ENCODE measurements at regions not wholly inside any gene's neighbourhood (a gene's known extent, or its start where the extent isn't known, plus 50 kb on each side); places are given as distances from the start of the nearest gene placed in this dataset.
"Not testable (repeated sequence)": the region's sequence is repeated elsewhere in the genome, so short reads cannot be mapped to it uniquely, and the experiment has no call there.

DNA sequence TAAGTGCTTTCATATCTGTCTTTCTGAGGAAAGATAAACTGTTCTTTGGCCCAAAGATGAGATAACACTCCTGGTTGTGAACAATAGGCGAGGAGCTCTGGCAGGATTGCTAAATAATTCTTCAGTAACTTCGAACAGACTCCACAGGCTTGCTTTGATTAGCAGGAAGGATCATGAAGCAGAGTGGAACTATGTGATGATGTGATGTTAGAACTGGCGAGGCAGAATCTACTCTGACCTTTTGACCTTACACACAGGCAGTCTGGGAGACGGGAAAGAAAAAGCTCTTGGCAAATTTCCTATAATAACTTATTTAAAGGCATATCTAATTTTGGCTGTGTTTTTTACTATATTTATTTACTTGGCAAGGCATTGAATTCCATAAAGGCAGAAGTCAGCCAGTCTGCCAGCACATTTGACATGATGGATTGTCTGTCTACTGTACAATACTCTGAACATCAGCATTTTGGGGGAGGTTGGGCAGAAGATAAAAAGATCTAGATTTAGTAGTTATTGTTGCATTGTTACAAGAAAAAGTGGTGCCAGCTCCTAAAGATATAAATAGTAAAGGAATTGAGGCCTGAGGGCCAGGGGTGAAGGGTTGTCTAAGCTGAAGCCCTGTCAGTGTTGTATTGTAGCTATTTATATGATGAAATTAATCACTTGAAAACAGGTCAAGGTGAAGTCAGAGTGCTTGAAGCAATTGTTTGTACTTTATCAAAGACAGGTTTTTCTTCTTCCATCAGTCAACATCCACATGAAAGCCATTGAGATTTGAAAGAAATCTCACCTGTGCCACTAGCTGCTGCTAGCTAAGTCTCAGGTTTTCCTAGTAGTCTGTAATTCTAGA, 708.8 kb downstream of the LTN1 start:
- TF ChIP-seq GATA1 (IDR thresholded peaks at IDR 0.05; ENCODE audit: low read depth, low read length): no peak
- no peak for TF ChIP-seq POLR2A (IDR thresholded peaks at IDR 0.05; ENCODE audit: low read length)
- no peak for DNase-seq

DNA sequence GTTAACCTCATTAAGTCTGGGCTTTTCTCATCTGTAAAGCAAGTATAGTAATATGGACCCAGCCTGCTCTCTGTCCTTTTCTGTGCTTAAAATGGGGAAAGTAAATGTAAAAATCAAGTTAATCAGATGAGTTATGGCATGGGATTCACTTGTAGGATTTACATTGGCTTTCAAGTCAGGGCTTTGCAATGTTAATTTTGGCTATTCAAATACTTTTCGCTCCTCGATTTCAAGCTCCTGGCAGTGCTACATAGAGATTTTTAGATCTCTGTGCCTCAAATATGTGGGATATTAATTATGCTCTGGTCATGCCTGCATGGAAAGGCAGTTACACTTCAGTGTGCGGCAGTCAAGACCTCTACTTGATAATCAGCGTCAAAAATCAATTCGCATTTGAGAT, 709.8 kb downstream of the LTN1 start:
- DNase-seq: no peak
- TF ChIP-seq GATA1 (IDR thresholded peaks at IDR 0.05; ENCODE audit: low read depth, low read length) (no peak), POLR2A (IDR thresholded peaks at IDR 0.05; ENCODE audit: low read length) (no peak)

DNA sequence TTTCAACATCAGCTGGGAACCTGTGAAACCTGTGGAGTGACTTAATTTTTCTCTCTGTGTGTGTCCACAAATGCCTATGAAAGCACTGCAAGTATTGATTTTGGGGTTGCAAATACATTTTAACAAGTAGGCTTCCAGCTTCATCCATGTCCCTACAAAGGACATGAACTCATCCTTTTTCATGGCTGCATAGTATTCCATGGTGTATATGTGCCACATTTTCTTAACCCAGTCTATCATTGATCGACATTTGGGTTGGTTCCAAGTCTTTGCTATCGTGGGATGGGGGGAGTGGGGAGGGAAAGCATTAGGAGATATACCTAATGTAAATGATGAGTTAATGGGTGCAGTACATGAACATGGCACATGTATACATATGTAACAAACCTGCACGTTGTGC, 711.3 kb downstream of the LTN1 start:
- not testable (repeated sequence) for DNase-seq

- no peak for TF ChIP-seq POLR2A (IDR thresholded peaks at IDR 0.05; ENCODE audit: low read length)
- TF ChIP-seq GATA1 (IDR thresholded peaks at IDR 0.05; ENCODE audit: low read depth, low read length): no peak
- no peak for DNase-seq
These were observed 712.1 kb downstream of the LTN1 start for GRCh38 chr21:28280611-28281010.

DNA sequence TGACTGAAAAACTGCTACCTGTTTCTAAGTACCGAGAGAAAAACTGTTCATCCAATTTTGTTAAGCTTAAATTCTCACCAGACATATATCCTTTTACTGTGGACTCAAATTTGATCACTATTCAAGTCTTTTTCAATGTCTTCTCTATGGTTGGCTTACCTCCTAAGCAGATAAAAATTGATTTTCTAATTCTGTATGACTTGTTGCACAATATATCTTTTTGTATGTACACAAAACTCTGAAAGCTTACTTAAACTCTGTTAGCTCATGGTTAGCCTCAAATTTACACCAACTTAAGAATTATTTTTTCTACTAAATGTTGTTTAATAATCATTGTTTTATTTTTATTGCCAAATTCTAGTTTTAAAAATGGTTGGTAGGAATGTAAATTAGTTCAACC, 715.4 kb downstream of the LTN1 start:
- no peak for TF ChIP-seq POLR2A (IDR thresholded peaks at IDR 0.05; ENCODE audit: low read length)
- DNase-seq: no peak

GRCh38 chr21:28272272-28272992, 720.2 kb downstream of the LTN1 start:
- DNase-seq: no peak
- TF ChIP-seq POLR2A (IDR thresholded peaks at IDR 0.05; ENCODE audit: low read length) (no peak), GATA1 (IDR thresholded peaks at IDR 0.05; ENCODE audit: low read depth, low read length) (no peak)

GRCh38 chr21:28269173-28269572, 723.5 kb downstream of the LTN1 start:
- no peak for DNase-seq
- TF ChIP-seq GATA1 (IDR thresholded peaks at IDR 0.05; ENCODE audit: low read depth, low read length) (no peak), POLR2A (IDR thresholded peaks at IDR 0.05; ENCODE audit: low read length) (no peak)

DNA sequence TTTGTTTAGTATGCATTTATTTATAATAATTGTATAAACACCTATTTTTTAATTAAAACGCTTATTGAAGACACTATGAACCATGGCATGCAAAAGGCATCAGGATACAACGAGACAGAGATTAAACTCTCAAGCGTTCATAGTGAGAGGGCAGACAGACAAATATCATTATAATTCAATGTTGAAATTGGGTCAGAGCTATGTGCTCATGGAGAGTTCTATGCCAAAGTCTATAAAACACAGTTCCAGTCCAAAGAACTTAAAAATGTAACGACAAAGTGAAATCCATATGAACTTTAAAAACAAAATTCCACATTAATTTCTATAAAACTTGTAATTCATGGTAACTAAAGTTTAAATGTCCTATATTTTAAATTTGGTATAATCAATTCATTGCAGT, 724.0 kb downstream of the LTN1 start:
- TF ChIP-seq GATA1 (IDR thresholded peaks at IDR 0.05; ENCODE audit: low read depth, low read length) (no peak), POLR2A (IDR thresholded peaks at IDR 0.05; ENCODE audit: low read length) (no peak)
- DNase-seq: no peak

- DNase-seq: no peak
- TF ChIP-seq POLR2A (IDR thresholded peaks at IDR 0.05; ENCODE audit: low read length): no peak
- TF ChIP-seq GATA1 (IDR thresholded peaks at IDR 0.05; ENCODE audit: low read depth, low read length): no peak
These were observed 725.2 kb downstream of the LTN1 start for GRCh38 chr21:28267449-28267848.

- no peak for DNase-seq
- TF ChIP-seq POLR2A (IDR thresholded peaks at IDR 0.05; ENCODE audit: low read length): no peak
- no peak for TF ChIP-seq GATA1 (IDR thresholded peaks at IDR 0.05; ENCODE audit: low read depth, low read length)
These were observed 726.6 kb downstream of the LTN1 start for GRCh38 chr21:28266061-28266460.

DNA sequence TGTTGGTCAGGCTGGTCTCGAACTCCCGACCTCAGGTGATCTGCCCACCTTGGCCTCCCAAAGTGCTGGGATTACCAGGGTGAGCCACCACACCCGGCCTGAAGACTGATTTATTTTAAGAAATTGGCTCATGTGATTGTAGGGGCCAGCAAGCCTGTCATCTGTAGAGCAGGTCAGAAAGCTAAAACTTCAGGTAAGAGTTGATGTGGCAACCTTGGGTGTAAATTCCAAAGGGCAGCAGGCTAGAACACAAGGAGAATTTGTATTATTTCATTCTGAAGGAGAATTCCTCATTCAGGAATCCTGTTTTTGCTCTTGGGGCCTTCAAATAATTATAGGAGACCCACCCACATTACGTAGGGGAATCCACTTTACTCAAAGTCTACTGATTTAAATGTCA, 728.7 kb downstream of the LTN1 start:
- no peak for TF ChIP-seq GATA1 (IDR thresholded peaks at IDR 0.05; ENCODE audit: low read depth, low read length)
- no peak for TF ChIP-seq POLR2A (IDR thresholded peaks at IDR 0.05; ENCODE audit: low read length)

DNA sequence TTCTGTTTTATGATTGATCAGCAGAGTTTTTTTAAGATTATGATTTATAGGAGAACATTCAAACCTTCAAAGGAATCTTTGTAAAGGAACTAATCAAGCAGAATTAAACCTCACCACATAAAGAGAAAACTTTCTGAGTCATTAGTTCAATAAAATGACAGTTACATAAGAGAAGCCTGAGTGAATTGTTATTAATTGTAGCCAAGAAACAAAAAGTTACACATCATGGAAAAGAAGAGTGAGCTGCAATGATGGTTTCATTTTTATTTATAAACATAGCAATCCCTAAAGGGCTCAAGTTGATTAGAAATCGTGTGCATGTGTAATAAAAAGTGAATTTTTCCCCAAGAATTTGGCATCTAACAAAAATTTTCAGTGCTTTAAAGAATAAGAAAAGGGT, 731.4 kb downstream of the LTN1 start:
- TF ChIP-seq POLR2A (IDR thresholded peaks at IDR 0.05; ENCODE audit: low read length) (no peak), GATA1 (IDR thresholded peaks at IDR 0.05; ENCODE audit: low read depth, low read length) (no peak)
- no peak for DNase-seq

More for the DNA sequence above, 728.7 kb downstream of the LTN1 start:
- no peak for DNase-seq

DNA sequence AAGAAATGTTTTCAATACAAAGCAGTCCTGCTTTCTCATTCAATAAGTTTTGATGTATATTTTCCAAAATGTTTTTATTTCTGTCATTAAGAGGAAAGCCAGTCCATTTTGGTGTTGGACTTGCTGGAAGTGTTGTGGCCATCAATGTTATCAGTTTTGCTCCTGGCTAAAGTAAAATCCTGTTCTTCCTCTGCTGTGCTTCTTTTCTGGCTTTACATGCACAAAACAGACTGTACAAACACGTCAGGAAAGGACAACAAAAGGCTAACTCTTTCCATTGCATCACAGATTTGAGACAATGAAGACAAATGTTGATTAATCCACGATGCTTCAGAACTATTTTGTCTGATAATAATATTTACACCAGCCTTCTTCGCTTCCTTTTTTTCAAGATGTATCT, 735.4 kb downstream of the LTN1 start:
- TF ChIP-seq GATA1 (IDR thresholded peaks at IDR 0.05; ENCODE audit: low read depth, low read length): no peak
- no peak for TF ChIP-seq POLR2A (IDR thresholded peaks at IDR 0.05; ENCODE audit: low read length)
- DNase-seq: no peak

GRCh38 chr21:28256837-28257236, 735.8 kb downstream of the LTN1 start:
- no peak for DNase-seq
- no peak for TF ChIP-seq POLR2A (IDR thresholded peaks at IDR 0.05; ENCODE audit: low read length)
- no peak for TF ChIP-seq GATA1 (IDR thresholded peaks at IDR 0.05; ENCODE audit: low read depth, low read length)

- TF ChIP-seq POLR2A (IDR thresholded peaks at IDR 0.05; ENCODE audit: low read length) (no peak), GATA1 (IDR thresholded peaks at IDR 0.05; ENCODE audit: low read depth, low read length) (no peak)
- no peak for DNase-seq
These were observed 736.3 kb downstream of the LTN1 start for GRCh38 chr21:28256420-28256831.
